ENCODE measurements at regions not wholly inside any gene's neighbourhood (a gene's known extent, or its start where the extent isn't known, plus 50 kb on each side); places are given as distances from the start of the nearest gene placed in this dataset.

DNA sequence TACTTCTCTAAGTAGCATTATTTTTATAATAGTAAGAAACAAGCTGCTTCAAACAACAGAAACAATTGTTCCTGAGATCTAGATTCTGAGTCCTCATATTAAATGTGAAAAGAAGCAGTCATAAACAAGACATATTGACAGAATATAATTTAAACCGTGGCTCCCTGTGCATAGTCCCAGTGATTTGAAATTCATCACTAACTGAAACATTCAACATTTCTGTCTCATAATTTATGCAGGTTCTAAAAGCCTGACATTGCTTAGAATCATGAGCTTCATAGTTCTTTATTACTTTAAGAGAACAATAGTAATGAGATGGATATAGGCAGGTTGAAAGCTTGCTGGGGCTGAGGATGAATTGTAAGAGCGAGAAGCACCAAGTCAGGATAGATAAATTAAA lies 375.5 kb upstream of the MAGEB18 start:
- TF ChIP-seq POLR2AphosphoS5 (IDR thresholded peaks at IDR 0.05; ENCODE audit: borderline replicate concordance, low read depth, low read length) = no peak
- TF ChIP-seq EZH2 (IDR thresholded peaks at IDR 0.05) = no peak
